ENCODE measurements at regions not wholly inside any gene's neighbourhood (a gene's known extent, or its start where the extent isn't known, plus 50 kb on each side); places are given as distances from the start of the nearest gene placed in this dataset.

DNA sequence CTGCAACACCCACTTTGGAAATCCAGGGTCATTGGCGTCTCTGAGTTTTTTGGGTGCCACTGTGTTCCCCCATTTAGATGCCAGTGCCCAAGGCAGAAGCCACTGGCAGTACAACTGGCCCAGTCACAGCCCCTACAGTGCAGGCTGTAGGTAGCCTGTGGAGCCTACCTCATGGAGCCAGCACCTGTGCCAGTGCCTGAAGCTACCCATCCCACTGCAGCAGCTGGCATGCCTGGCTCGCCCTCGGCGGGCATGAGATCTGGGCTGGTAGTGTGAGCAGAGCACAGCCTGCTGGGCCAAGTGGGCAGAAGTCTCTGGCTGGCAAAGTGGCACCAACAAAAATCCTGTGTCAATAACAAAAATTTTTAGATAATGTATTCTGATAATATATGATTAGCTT, 1111.4 kb upstream of the NXPH2 start:
- H3K4me2 ChIP-seq (ENCODE audit: insufficient read depth, insufficient read length, low read length): no peak overlapping the region
- no peak overlapping the region for H3T11ph ChIP-seq (ENCODE audit: low read length)
- H4K91ac ChIP-seq (ENCODE audit: insufficient read length, low read depth, low read length): no peak overlapping the region
- no peak overlapping the region for H3K27ac ChIP-seq (ENCODE audit: insufficient read length, low read depth, low read length)
- H3K23ac ChIP-seq (ENCODE audit: insufficient read length, low read depth, low read length): no peak overlapping the region
- H3K79me2 ChIP-seq (ENCODE audit: insufficient read depth, low read length): no peaks in the 10 kb centered on the region
- H3K27me3 Mint-ChIP-seq (ENCODE audit: low read depth): no peaks in the 10 kb centered on the region
- H2AFZ ChIP-seq (ENCODE audit: low read length): no peak overlapping the region
- no CpG with 5 or more reads among the region's 4 CpGs for WGBS (ENCODE audit: extremely low coverage, insufficient read length, low lambda C conversion rate)
- no peak overlapping the region for H2AK5ac ChIP-seq (ENCODE audit: insufficient read length, low read length)
- TF ChIP-seq, protein P1, sequence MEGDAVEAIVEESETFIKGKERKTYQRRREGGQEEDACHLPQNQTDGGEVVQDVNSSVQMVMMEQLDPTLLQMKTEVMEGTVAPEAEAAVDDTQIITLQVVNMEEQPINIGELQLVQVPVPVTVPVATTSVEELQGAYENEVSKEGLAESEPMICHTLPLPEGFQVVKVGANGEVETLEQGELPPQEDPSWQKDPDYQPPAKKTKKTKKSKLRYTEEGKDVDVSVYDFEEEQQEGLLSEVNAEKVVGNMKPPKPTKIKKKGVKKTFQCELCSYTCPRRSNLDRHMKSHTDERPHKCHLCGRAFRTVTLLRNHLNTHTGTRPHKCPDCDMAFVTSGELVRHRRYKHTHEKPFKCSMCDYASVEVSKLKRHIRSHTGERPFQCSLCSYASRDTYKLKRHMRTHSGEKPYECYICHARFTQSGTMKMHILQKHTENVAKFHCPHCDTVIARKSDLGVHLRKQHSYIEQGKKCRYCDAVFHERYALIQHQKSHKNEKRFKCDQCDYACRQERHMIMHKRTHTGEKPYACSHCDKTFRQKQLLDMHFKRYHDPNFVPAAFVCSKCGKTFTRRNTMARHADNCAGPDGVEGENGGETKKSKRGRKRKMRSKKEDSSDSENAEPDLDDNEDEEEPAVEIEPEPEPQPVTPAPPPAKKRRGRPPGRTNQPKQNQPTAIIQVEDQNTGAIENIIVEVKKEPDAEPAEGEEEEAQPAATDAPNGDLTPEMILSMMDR (conservative IDR thresholded peaks at IDR 0.05): no peak
- no peaks in the 10 kb centered on the region for H3K4me1 ChIP-seq (ENCODE audit: insufficient read depth, low read length)
- H2BK15ac ChIP-seq (ENCODE audit: low read depth, low read length): no peak overlapping the region
- H3K27me3 ChIP-seq (ENCODE audit: insufficient read depth, low read length): no peaks in the 10 kb centered on the region
- no peak overlapping the region for H3K56ac ChIP-seq (ENCODE audit: insufficient read length, low read depth, low read length)
- no peak overlapping the region for H2BK5ac ChIP-seq (ENCODE audit: insufficient read length, low read length)
- H3K14ac ChIP-seq (ENCODE audit: insufficient read depth, low read length): no peak overlapping the region
- no peak overlapping the region for H2BK120ac ChIP-seq (ENCODE audit: low read depth, low read length, poor library complexity, severe bottlenecking)
- H3K9me3 Mint-ChIP-seq: peaks cover 8 to 18% of the 10 kb centered on the region in 2 experiments; a peak in 4 of 5 replicates
- no peak overlapping the region for H2BK20ac ChIP-seq (ENCODE audit: low read depth, low read length, poor library complexity, severe bottlenecking)
- no peak overlapping the region for H3K18ac ChIP-seq (ENCODE audit: insufficient read length, low read depth, low read length)
- H3K4me3 Mint-ChIP-seq: no peak overlapping the region
- no peak overlapping the region for H2BK12ac ChIP-seq (ENCODE audit: insufficient read length, low read depth, low read length)
- H3K23me2 ChIP-seq (ENCODE audit: insufficient read length, low read depth, low read length, poor library complexity, severe bottlenecking): peaks cover 2% of the 10 kb centered on the region
- H3K9ac ChIP-seq (ENCODE audit: extremely low read depth, insufficient read length, low read length): no peak overlapping the region
- H4K5ac ChIP-seq (ENCODE audit: insufficient read length, low read depth, low read length): no peak overlapping the region
- no peak overlapping the region for H4K8ac ChIP-seq (replicated peaks; ENCODE audit: insufficient read length, low read depth, low read length)
- DNase-seq: no peak
- H4K20me1 ChIP-seq (ENCODE audit: control insufficient read depth, insufficient read depth, insufficient read length): no peaks in the 10 kb centered on the region
- H3K27ac Mint-ChIP-seq: no peak overlapping the region
- no peaks in the 10 kb centered on the region for H3K79me1 ChIP-seq (ENCODE audit: insufficient read depth, low read depth, low read length, poor library complexity, severe bottlenecking)
- no peak overlapping the region for H3K4ac ChIP-seq (ENCODE audit: low read depth, low read length)
- peaks cover 3 to 4% of the 10 kb centered on the region in 2 experiments for H3K4me1 Mint-ChIP-seq
- H3K36me3 Mint-ChIP-seq (ENCODE audit: insufficient read depth in 1 of 3, low read depth in 3 of 3): peaks cover 0 to 19% (median 15%) of the 10 kb centered on the region in 3 experiments; a peak in 5 of 7 replicates
- H3K9me3 ChIP-seq (ENCODE audit: control insufficient read depth, low read depth, low read length): no peaks in the 10 kb centered on the region
